Brain microvascular endothelial cell (primary cell): ENCODE measurements at regions not wholly inside any gene's neighbourhood (a gene's known extent, or its start where the extent isn't known, plus 50 kb on each side); places are given as distances from the start of the nearest gene placed in this dataset.
"Not testable (repeated sequence)": the region's sequence is repeated elsewhere in the genome, so short reads cannot be mapped to it uniquely, and the experiment has no call there.

Source experiments
- DNase-seq: peaks from one replicate; pipeline ENCODE4 v3.0.0-alpha.2; 2020
- H3K27ac ChIP-seq: fragments of 250-450 bp; sonication (Bioruptor Pico); 2 replicates; pipeline ENCODE4 v1.5.1; 2020; ENCODE audit warnings: mild to moderate bottlenecking, moderate library complexity
- H3K27me3 ChIP-seq: fragments of 250-450 bp; sonication (Bioruptor Pico); replicated peaks from 2 replicates; pipeline ENCODE4 v1.5.1; 2020; ENCODE audit warnings: mild to moderate bottlenecking
- H3K36me3 ChIP-seq: fragments of 250-450 bp; sonication (Bioruptor Pico); replicated peaks from 2 replicates; pipeline ENCODE4 v1.5.1; 2020; ENCODE audit warnings: mild to moderate bottlenecking
- H3K4me3 ChIP-seq: 2 replicates; pipeline ENCODE4 v1.5.1; 2011; ENCODE audit warnings: low read depth, mild to moderate bottlenecking, control low read depth, low read length, moderate library complexity
- CTCF ChIP-seq: IDR thresholded peaks from 2 replicates; pipeline ENCODE4 v1.5.1; 2011; ENCODE audit warnings: low read depth, mild to moderate bottlenecking, moderate library complexity, low read length, control low read depth, inconsistent platforms; ENCODE audit errors: missing control alignments
- in situ Hi-C: cut with HindIII; loops from 2 replicates; pipeline ENCODE4 v1.10.0; 2017; ENCODE audit warnings: low sequenced_read_pairs, low pct_ligation_motif_present

- Histone ChIP-seq H3K4me3 (no peak overlapping the region), H3K27ac (no peak overlapping the region), H3K27me3 (no peaks in the 10 kb centered on the region), H3K36me3 (no peaks in the 10 kb centered on the region)
- in situ Hi-C loops = no loop called here
- no peak for DNase-seq
- TF ChIP-seq CTCF = no peak
Measured at GRCh38 chr13:66077132-66077689, 1152.9 kb downstream of the PCDH9 start.

DNA sequence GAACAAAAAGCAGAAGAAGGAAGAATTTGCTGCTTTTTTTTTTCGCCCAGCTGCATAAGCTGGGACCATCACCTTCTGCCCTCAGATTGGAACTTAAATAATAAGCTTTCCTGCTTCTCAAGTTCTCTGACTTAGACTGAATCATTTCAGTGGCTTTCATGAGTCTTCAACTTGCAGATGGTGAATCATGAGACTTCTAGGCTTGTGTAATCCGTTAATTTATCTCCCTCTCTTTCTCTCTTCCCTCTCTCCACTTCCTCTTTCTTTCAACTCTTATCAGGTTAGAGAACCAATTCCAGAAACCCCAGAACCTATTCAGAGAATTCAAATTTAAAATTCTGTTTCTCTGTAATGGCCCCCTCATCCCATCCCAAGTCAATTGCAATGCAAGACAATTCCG lies 1153.7 kb downstream of the PCDH9 start:
- H3K4me3 ChIP-seq = no peak overlapping the region
- peak; percentile 31 for DNase-seq
- in situ Hi-C loops = no loop called here
- TF ChIP-seq CTCF = no peak
- no peaks in the 10 kb centered on the region for H3K27me3 ChIP-seq
- no peak overlapping the region for H3K27ac ChIP-seq
- H3K36me3 ChIP-seq = no peaks in the 10 kb centered on the region

DNA sequence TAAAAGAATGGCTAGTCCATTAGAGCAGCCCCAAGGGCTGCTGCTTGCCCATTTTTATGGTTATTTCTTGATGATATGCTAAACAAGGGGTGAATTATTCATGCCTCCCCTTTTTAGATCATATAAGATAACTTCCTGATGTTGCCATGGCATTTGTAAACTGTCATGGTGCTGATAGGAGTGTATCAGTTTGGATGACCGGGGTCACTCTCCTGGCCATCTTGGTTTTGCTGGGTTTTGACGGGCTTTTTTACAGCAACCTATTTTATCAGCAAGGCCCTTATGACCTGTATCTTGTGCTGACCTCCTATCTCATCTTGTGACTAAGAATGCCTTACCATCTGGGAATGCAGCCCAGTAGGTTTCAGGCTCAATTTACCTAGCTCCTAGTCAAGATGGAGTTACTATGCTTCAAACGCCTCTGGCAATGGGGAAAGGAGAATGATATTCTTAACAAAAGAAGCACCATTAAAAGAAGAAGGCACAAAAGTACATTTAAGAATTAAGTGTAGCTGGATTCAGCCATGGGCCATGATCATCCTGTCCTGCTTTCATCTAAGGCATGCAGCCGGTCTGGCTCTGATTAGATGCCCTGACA lies 1156.0 kb downstream of the PCDH9 start:
- Histone ChIP-seq H3K4me3 (no peak overlapping the region), H3K27me3 (no peaks in the 10 kb centered on the region), H3K27ac (no peak overlapping the region), H3K36me3 (no peaks in the 10 kb centered on the region)
- DNase-seq = no peak
- TF ChIP-seq CTCF = no peak
- in situ Hi-C loops = no loop called here

- H3K4me3 ChIP-seq, H3K27ac ChIP-seq, H3K36me3 ChIP-seq, H3K27me3 ChIP-seq, DNase-seq, in situ Hi-C loops: not testable (repeated sequence)
Measured at GRCh38 chr13:66072097-66072496, 1158.0 kb downstream of the PCDH9 start.

DNA sequence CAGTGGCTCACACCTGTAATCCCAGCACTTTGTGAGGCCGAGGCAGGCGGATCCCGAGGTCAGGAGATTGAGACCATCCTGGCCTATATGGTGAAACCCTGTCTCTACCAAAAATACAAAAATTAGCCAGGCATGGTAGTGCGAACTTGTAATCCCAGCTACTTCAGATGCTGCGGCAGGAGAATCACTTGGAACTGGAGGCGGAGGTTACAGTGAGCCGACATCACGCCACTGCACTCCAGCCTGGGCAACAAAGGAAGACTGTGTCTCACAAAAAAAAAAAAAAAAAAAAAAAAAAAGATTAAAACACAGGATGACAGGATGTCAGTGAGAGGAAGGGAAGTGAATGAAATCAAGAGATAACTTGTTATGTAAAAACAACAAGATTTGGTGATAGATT lies 1158.5 kb downstream of the PCDH9 start:
- no peaks in the 10 kb centered on the region for H3K27me3 ChIP-seq
- TF ChIP-seq CTCF = no peak
- H3K36me3 ChIP-seq = no peaks in the 10 kb centered on the region
- no peak overlapping the region for H3K4me3 ChIP-seq
- no peak overlapping the region for H3K27ac ChIP-seq
- no peak for DNase-seq
- in situ Hi-C loops = no loop called here

- no peak for DNase-seq
- Histone ChIP-seq H3K36me3 (no peaks in the 10 kb centered on the region), H3K27ac (no peak overlapping the region), H3K27me3 (no peaks in the 10 kb centered on the region), H3K4me3 (no peak overlapping the region)
- TF ChIP-seq CTCF = no peak
- in situ Hi-C loops = no loop called here
Measured at GRCh38 chr13:66071029-66071428, 1159.1 kb downstream of the PCDH9 start.
